Pancreas (tissue), 10 donors: ENCODE measurements at regions not wholly inside any gene's neighbourhood (a gene's known extent, or its start where the extent isn't known, plus 50 kb on each side); places are given as distances from the start of the nearest gene placed in this dataset.

Experiments
- ATAC-seq, 4 donors: fragments of 200-7000 bp; cut with Tn5 transposase; one replicate each; pipeline versions ENCODE4 v1.8.0 to v1.9.1; 2020; ENCODE audit warnings: mild to moderate bottlenecking in 4 of 4, moderate library complexity in 4 of 4
- DNase-seq, 6 donors: peaks; one replicate each; pipeline ENCODE4 v3.0.0-alpha.2; 2020
- FAIRE-seq: peaks from 2 replicates; lab custom pipeline; 2012; peaks lifted over from hg19 to GRCh38; lab: Jason Lieb, UNC
- H3K27ac ChIP-seq, 4 donors: fragments of 200-600 bp; sonication (generic); 1 replicate in 3 of 4; 2 replicates in 1 of 4; pipeline versions ENCODE4 v1.5.0 to v1.8.0; 2020
- H3K27me3 ChIP-seq, 4 donors: fragments of 200-600 bp; one replicate each; pipeline ENCODE4 v1.8.0; 2021
- H3K36me3 ChIP-seq, 3 donors: fragments of 200-600 bp; sonication (generic) in 1 of 3; one replicate each; pipeline versions ENCODE4 v1.5.0 to v1.8.0; 2020 to 2021
- H3K4me1 ChIP-seq, 3 donors: fragments of 200-600 bp; one replicate each; pipeline ENCODE4 v1.8.0; 2021
- H3K4me3 ChIP-seq, 4 donors: fragments of 200-600 bp; sonication (generic) in 2 of 4; one replicate each; pipeline versions ENCODE4 v1.5.0 to v1.8.0; 2020 to 2021
- H3K9me3 ChIP-seq, 4 donors: fragments of 200-600 bp; one replicate each; pipeline ENCODE4 v1.8.0; 2021
- WGBS, 2 donors: extraction: QIAGEN DNeasy Blood & Tissue Kit; methylation state at CpG; one replicate each; pipeline ENCODE4 v1.1.7; 2013; 5-methylcytosine and 5-hydroxymethylcytosine counted together
- intact Hi-C, 3 donors: fragments of 100-400 bp; cut with DNase I; formaldehyde crosslinking; loops; one replicate each; pipeline versions ENCODE4 v1.11.1 to v1.14.2; 2022
- TF ChIP-seq, protein P1 (sequence below), 4 donors: fragments of 200-600 bp; sonication (generic) in 3 of 4; IDR thresholded peaks; one replicate each; pipeline versions ENCODE4 v1.5.0 to v1.8.0; 2021; ENCODE audit warnings: antibody characterized with exemption in 4 of 4
- donor health status: healthy with polysubstance abuse.
- donor health status: DM: no; HTN: no; CAD: no; lungs with moderate emphysema.
- donor health status: DM: no; HTN: no; CAD: no.
- donor health status: control.
- donor health status: control.
- donor health status: Bipolar disorder and iron deficiency.
- donor health status: DM: yes; HTN: yes; CAD: no.
- donor health status: DM: no; HTN: no; CAD: no.
- donor health status: DM: no; HTN: no; CAD: no.
- donor health status: DM: yes; HTN: yes; CAD: no.

GRCh38 chr10:2012209-2012608 is 274.9 kb upstream of the ADARB2 start:
- 76 to 83% methylated on average over 5 of the region's 5 CpGs for WGBS, 2 donors
- DNase-seq (no peak), ATAC-seq (no peak), FAIRE-seq (no peak)
- Histone ChIP-seq H3K27me3 (no peaks in the 10 kb centered on the region), H3K4me3 (no peak overlapping the region), H3K4me1 (no peaks in the 10 kb centered on the region), H3K36me3 (no peaks in the 10 kb centered on the region), H3K9me3 (no peaks in the 10 kb centered on the region), H3K27ac (no peak overlapping the region)
- intact Hi-C loops: no loop called here
- TF ChIP-seq, protein P1, sequence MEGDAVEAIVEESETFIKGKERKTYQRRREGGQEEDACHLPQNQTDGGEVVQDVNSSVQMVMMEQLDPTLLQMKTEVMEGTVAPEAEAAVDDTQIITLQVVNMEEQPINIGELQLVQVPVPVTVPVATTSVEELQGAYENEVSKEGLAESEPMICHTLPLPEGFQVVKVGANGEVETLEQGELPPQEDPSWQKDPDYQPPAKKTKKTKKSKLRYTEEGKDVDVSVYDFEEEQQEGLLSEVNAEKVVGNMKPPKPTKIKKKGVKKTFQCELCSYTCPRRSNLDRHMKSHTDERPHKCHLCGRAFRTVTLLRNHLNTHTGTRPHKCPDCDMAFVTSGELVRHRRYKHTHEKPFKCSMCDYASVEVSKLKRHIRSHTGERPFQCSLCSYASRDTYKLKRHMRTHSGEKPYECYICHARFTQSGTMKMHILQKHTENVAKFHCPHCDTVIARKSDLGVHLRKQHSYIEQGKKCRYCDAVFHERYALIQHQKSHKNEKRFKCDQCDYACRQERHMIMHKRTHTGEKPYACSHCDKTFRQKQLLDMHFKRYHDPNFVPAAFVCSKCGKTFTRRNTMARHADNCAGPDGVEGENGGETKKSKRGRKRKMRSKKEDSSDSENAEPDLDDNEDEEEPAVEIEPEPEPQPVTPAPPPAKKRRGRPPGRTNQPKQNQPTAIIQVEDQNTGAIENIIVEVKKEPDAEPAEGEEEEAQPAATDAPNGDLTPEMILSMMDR (IDR thresholded peaks at IDR 0.05): no peak

DNA sequence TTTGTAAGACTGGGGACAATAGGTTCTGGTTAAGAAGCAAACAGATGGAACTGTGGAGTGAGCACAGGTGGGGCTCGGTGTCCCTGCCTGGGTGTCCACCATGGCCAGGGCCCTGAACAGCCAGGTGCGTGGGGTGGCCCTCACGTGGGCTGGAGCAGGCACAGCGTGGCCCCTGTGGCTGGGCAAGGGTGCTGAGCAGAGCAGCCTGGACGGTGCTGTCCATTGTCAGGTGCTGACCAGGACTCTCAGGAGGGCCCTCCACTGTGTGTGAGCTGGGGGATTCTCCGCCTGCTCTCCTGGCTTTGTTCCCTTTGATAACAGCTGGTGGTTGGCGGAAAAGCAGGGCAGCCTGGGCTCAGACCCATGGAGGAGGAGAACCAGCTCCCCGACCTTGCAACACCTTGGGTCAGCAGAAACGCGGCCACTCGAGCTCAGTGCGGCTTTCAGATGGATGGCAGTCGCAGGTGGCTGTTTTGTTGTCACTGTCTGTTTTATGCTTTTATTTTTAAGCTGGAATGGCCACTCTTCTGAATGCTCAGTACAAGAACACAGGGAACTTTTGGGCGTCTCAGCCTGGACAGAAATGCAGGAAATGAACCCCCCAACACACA is 273.9 kb upstream of the ADARB2 start:
- DNase-seq (peak in 1 of 6 donors; percentile 62), FAIRE-seq (no peak), ATAC-seq (no peak)
- no peak overlapping the region for H3K4me3 ChIP-seq
- no peaks in the 10 kb centered on the region for H3K27me3 ChIP-seq
- H3K27ac ChIP-seq: no peak overlapping the region
- TF ChIP-seq, protein P1 (IDR thresholded peaks at IDR 0.05): no peak
- H3K9me3 ChIP-seq: no peaks in the 10 kb centered on the region
- H3K36me3 ChIP-seq: no peaks in the 10 kb centered on the region
- H3K4me1 ChIP-seq: no peaks in the 10 kb centered on the region
- WGBS, 2 donors: 56 to 73% methylated on average over 14 of the region's 14 CpGs
- intact Hi-C loops: no loop called here

GRCh38 chr10:2005546-2005945 is 268.2 kb upstream of the ADARB2 start:
- intact Hi-C loops: no loop called here
- ATAC-seq (no peak), FAIRE-seq (no peak), DNase-seq (no peak)
- H3K36me3 ChIP-seq: no peaks in the 10 kb centered on the region
- TF ChIP-seq, protein P1 (IDR thresholded peaks at IDR 0.05): no peak
- no peaks in the 10 kb centered on the region for H3K4me1 ChIP-seq
- WGBS, 2 donors: 76 to 88% methylated on average over 8 of the region's 8 CpGs
- H3K27me3 ChIP-seq: no peaks in the 10 kb centered on the region
- H3K27ac ChIP-seq: no peak overlapping the region
- H3K9me3 ChIP-seq: no peaks in the 10 kb centered on the region
- no peak overlapping the region for H3K4me3 ChIP-seq

DNA sequence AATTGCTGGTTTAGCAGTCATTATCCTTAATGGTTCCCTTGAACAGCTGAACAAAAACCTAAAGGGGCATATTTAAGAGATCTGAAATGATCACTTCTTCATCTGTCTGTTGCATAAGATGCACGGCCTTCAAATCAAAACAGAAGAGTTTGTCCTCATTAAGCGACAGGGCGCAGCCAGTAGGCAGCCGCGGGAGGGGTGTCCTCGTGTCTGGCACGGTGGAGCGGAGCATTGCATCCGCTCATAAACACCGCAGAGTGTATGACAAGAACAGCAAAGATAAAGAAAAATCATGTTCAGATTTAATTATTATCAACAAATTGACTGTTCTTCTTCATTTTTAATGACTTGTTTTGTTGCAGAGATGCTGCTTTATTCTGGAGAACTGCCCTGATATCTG is 255.6 kb upstream of the ADARB2 start:
- ATAC-seq (no peak), DNase-seq (no peak), FAIRE-seq (no peak)
- Histone ChIP-seq H3K9me3 (no peaks in the 10 kb centered on the region), H3K27ac (no peak overlapping the region), H3K4me1 (no peaks in the 10 kb centered on the region), H3K4me3 (no peak overlapping the region), H3K27me3 (no peaks in the 10 kb centered on the region), H3K36me3 (no peaks in the 10 kb centered on the region)
- intact Hi-C loops: no loop called here
- TF ChIP-seq, protein P1 (IDR thresholded peaks at IDR 0.05): no peak
- 83 to 89% methylated on average over 10 of the region's 10 CpGs for WGBS, 2 donors

DNA sequence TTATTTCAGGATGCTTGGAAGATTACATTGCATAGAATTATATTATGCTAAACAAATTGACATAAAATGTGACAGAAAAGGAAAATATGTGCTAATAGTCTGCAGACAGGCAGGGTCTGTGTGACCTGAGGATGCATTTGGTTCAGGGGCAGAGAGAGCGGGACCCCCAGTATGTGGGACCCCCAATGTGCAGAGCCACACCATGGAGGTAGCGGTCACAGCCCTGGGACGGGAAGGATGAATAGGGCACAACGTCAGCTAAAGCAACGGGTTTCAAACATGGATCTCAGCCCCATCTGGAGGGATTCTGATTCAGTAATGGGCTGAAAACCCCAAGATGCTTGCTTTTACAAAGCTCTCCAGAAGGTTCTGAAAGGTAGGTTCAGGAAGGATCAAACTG is 251.8 kb upstream of the ADARB2 start:
- H3K27me3 ChIP-seq: peaks cover 0 to 5% (median 2%) of the 10 kb centered on the region in 4 donors
- H3K27ac ChIP-seq: no peak overlapping the region
- DNase-seq: no peak
- intact Hi-C loops: no loop called here
- no peak for FAIRE-seq
- 84 to 90% methylated on average over 5 of the region's 5 CpGs for WGBS, 2 donors
- no peak for ATAC-seq
- TF ChIP-seq, protein P1 (IDR thresholded peaks at IDR 0.05): no peak
- no peak overlapping the region for H3K4me3 ChIP-seq
- no peaks in the 10 kb centered on the region for H3K36me3 ChIP-seq
- no peaks in the 10 kb centered on the region for H3K9me3 ChIP-seq
- H3K4me1 ChIP-seq: no peaks in the 10 kb centered on the region
